ENCODE measurements at regions not wholly inside any gene's neighbourhood (a gene's known extent, or its start where the extent isn't known, plus 50 kb on each side); places are given as distances from the start of the nearest gene placed in this dataset.

GRCh38 chr7:41319581-41319980, 383.3 kb downstream of the INHBA start:
- H2BK5ac ChIP-seq (ENCODE audit: low read depth, low read length), result no peak overlapping the region
- 92% methylated on average over 1 of the region's 1 CpG; no CpG with 5 or more reads in 1 of the 2 experiments for WGBS, 2 experiments (ENCODE audit: extremely low coverage in 1 of 2, insufficient coverage in 1 of 2, insufficient read length in 1 of 2, insufficient replicate concordance in 2 of 2, low coverage in 1 of 2, low lambda C conversion rate in 2 of 2, missing lambda C conversion rate in 1 of 2)
- no peak overlapping the region for H3K23ac ChIP-seq (ENCODE audit: insufficient read length)
- H2BK15ac ChIP-seq (ENCODE audit: low read length), result no peak overlapping the region
- H4K8ac ChIP-seq (ENCODE audit: extremely low read depth, insufficient read depth, low read length), result no peak overlapping the region
- no peak overlapping the region for H2BK120ac ChIP-seq (replicated peaks; ENCODE audit: low read depth, low read length)
- no peak overlapping the region for H3K9ac ChIP-seq (replicated peaks in 1 of 4; ENCODE audit: extremely low read depth in 1 of 4, low read depth in 3 of 4, low read length in 3 of 4)
- H3K18ac ChIP-seq (ENCODE audit: extremely low read depth, low read length), result no peak overlapping the region
- H3K27me3 ChIP-seq (replicated peaks in 1 of 4; ENCODE audit: control insufficient read depth in 3 of 4, extremely low read depth in 1 of 4, insufficient read depth in 3 of 4, low read length in 3 of 4), result no peaks in the 10 kb centered on the region
- no peak overlapping the region for H3K14ac ChIP-seq (ENCODE audit: insufficient read length)
- no peak overlapping the region for H2AK5ac ChIP-seq (ENCODE audit: low read depth, low read length)
- H2BK20ac ChIP-seq (ENCODE audit: low read length), result no peak overlapping the region
- no peak for DNase-seq (ENCODE audit: low read depth in 1 of 2, low spot score in 2 of 2)
- no peak overlapping the region for H3K27ac ChIP-seq (ENCODE audit: low read depth, low read length)
- H4K91ac ChIP-seq (replicated peaks; ENCODE audit: insufficient read length, low read length), result no peak overlapping the region
- H2BK12ac ChIP-seq (ENCODE audit: low read depth, low read length), result no peak overlapping the region
- H3K79me2 ChIP-seq (ENCODE audit: control insufficient read depth in 1 of 2, insufficient read depth in 2 of 2, low read length in 2 of 2), result no peaks in the 10 kb centered on the region
- no peaks in the 10 kb centered on the region for H3K36me3 ChIP-seq (ENCODE audit: control insufficient read depth in 2 of 4, insufficient read depth in 4 of 4, low read length in 3 of 4)
- H3K56ac ChIP-seq (replicated peaks; ENCODE audit: insufficient read length, low read depth, low read length), result no peak overlapping the region
- FAIRE-seq, result no peak
- no peaks in the 10 kb centered on the region; a peak in 1 of 7 replicates for H3K4me1 ChIP-seq (replicated peaks in 1 of 4; ENCODE audit: control insufficient read depth in 3 of 4, insufficient read depth in 4 of 4, low read length in 3 of 4)
- CTCF ChIA-PET (ENCODE audit: partially characterized antibody), result interaction anchor here (0.7 to 1.4 kb wide), 5 partner anchors 9 to 557 kb away, joined by 3 to 4 read pairs (median 4); no protein-coding TSS in a partner anchor
- no peak overlapping the region for H3K4me3 ChIP-seq (ENCODE audit: extremely low read depth in 1 of 4, insufficient read depth in 2 of 4, low read depth in 3 of 4, low read length in 4 of 4)
- H3K79me1 ChIP-seq (ENCODE audit: low read depth, low read length), result no peaks in the 10 kb centered on the region
- H3K9me3 ChIP-seq (ENCODE audit: insufficient read depth in 2 of 2, low read depth in 1 of 2, low read length in 1 of 2), result no peaks in the 10 kb centered on the region
- H4K5ac ChIP-seq (ENCODE audit: insufficient read length, low read depth, low read length), result no peak overlapping the region
- H4K20me1 ChIP-seq (replicated peaks in 1 of 2; ENCODE audit: control insufficient read depth in 1 of 2, insufficient read depth in 2 of 2, low read length in 2 of 2), result no peaks in the 10 kb centered on the region
- H3K4me2 ChIP-seq (ENCODE audit: insufficient read depth in 1 of 2, low read depth in 2 of 2, low read length in 2 of 2), result no peak overlapping the region
- H3K4ac ChIP-seq (replicated peaks; ENCODE audit: insufficient read length, low read depth, low read length), result no peak overlapping the region
- no peaks in the 10 kb centered on the region for H3K23me2 ChIP-seq (ENCODE audit: low read depth, low read length)
- POLR2A ChIA-PET (ENCODE audit: partially characterized antibody), result no interaction called here
- TF ChIP-seq EP300 (IDR thresholded peaks at IDR 0.05; ENCODE audit: borderline replicate concordance in 1 of 2, low read depth in 2 of 2, low read length in 2 of 2) (no peak), SIRT6 (IDR thresholded peaks at IDR 0.05; ENCODE audit: low read length) (no peak), ZNF274 (IDR thresholded peaks at IDR 0.05; ENCODE audit: borderline replicate concordance, extremely low read depth, low read length) (no peak), TAF1 (IDR thresholded peaks at IDR 0.05; ENCODE audit: low read depth, low read length) (no peak), POU5F1 (IDR thresholded peaks at IDR 0.05; ENCODE audit: low read depth, low read length) (no peak), ATF3 (IDR thresholded peaks at IDR 0.05; ENCODE audit: insufficient read depth, low read depth, low read length) (no peak)
- no peak overlapping the region for H2AFZ ChIP-seq (ENCODE audit: low read length)
